ENCODE measurements at regions not wholly inside any gene's neighbourhood (a gene's known extent, or its start where the extent isn't known, plus 50 kb on each side); places are given as distances from the start of the nearest gene placed in this dataset.
"Not testable (repeated sequence)": the region's sequence is repeated elsewhere in the genome, so short reads cannot be mapped to it uniquely, and the experiment has no call there.

GRCh38 chr4:62709618-62710252, 1509.6 kb downstream of the ADGRL3 start:
- peak; percentile 65 for DNase-seq (ENCODE audit: low read depth)

GRCh38 chr4:62706423-62706822, 1506.3 kb downstream of the ADGRL3 start:
- no peak for DNase-seq (ENCODE audit: low read depth)

- DNase-seq (ENCODE audit: low read depth) = no peak
Measured at GRCh38 chr4:62683799-62684566, 1483.9 kb downstream of the ADGRL3 start.

- DNase-seq (ENCODE audit: low read depth) = no peak
Measured at GRCh38 chr4:62676962-62677361, 1476.8 kb downstream of the ADGRL3 start.

DNA sequence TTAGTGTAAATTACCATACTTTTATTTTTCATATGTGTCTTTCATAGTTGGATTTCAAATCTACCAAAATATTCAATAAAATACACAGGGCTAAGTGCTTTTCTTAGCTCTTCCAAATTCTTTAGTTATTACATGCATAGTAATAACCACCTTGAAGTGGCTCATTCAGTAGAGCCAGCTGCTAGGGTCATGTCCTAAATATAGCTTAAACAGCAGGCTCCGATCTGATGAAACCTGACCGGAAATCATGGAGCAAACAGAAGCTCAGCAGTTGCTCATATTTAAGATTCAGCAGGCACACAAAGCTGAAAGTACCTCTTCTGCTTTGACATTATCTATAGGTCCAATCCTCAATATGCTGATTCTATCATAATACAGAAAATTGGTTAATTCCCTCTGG, 1470.4 kb downstream of the ADGRL3 start:
- DNase-seq (ENCODE audit: low read depth) = peak; percentile 44

GRCh38 chr4:62661821-62662220, 1461.7 kb downstream of the ADGRL3 start:
- no peak for DNase-seq (ENCODE audit: low read depth)

- DNase-seq (ENCODE audit: low read depth) = no peak
Measured at GRCh38 chr4:62656006-62656405, 1455.9 kb downstream of the ADGRL3 start.

DNA sequence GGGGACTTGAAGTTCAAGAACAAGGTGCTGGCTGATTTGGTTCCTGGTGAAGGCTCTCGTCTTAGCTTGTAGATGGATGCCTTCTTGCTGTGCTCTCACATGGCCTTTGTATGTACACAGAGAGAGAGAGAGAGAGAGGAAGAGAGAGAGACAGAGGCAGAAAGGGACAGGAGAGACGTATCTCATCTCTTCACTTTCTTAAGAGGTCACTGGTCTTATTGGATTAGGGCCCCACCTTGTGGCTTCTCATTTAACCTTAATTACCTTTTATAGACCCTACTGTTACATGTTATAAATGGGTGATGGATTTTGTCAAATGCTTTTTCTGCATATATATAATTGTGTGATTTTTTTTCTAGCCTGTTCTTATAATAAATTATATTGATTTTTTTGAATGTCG, 1444.2 kb downstream of the ADGRL3 start:
- peak; percentile 65 for DNase-seq (ENCODE audit: low read depth)

DNA sequence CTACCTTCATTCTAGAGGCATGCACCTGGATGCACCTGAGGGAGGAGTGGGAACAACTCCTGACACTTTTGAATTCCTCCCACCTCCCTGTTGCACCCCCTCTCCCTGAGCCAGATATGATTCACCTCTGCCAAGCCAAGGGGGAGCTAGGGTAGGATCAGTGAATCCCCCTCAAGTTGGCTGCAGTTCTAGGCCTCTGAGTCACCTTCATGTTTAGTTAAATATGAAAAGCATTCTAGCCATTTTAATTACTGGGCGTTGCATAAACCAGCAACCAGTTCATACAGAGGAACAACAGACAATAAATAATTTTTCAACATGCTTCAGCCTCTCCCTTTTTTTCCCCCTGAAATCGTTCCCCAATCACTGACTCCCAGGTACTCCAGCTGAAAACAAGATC, 1440.2 kb downstream of the ADGRL3 start:
- DNase-seq (ENCODE audit: low read depth) = peak; percentile 35

- peak; percentile 4 for DNase-seq (ENCODE audit: low read depth)
Measured at GRCh38 chr4:62627671-62628070, 1427.5 kb downstream of the ADGRL3 start.

- DNase-seq (ENCODE audit: low read depth) = no peak
Measured at GRCh38 chr4:62627141-62627540, 1427.0 kb downstream of the ADGRL3 start.

DNA sequence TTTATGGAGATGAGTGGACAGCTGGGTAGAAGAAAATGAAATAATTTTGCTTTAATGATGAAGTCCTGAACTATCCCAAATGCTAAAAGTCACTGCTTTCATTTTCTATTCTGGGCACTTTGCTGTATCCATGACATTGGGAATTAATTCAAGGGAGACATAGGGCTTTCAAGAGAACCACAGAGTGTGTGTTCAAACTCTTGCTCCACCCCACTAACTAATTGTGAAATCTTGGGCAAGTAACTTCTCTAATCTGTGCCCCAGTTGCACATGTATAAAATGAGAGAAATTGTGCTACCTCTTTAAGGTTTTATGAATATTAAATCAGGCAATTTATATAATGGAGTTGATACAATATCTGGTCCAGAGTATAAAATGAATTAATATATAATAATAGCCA, 1422.0 kb downstream of the ADGRL3 start:
- DNase-seq (ENCODE audit: low read depth) = no peak

GRCh38 chr4:62619971-62620370, 1419.8 kb downstream of the ADGRL3 start:
- DNase-seq (ENCODE audit: low read depth) = no peak

DNA sequence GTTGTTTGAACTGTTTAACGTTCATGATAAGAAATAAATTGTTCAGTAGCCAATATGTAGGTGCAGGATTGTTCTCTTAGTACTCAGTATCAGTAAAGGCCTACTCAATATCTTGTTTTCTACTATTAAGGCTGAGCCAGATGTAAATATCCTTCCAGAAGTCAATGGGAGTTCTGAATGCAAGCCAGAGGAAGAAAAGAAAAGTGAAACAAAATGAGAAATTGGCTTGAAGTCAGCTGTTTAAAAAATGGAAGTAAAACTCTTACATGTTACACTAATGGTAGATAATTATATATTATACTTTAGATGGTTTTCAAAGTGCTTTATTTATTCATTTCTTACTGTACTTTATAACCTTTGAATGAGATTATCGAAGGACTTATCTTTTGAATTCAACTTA, 1417.9 kb downstream of the ADGRL3 start:
- DNase-seq (ENCODE audit: low read depth) = no peak

- DNase-seq (ENCODE audit: low read depth) = peak; percentile 37
Measured at GRCh38 chr4:62601737-62602136, 1401.6 kb downstream of the ADGRL3 start.

GRCh38 chr4:62595265-62595664, 1395.1 kb downstream of the ADGRL3 start:
- not testable (repeated sequence) for DNase-seq (ENCODE audit: low read depth)

DNA sequence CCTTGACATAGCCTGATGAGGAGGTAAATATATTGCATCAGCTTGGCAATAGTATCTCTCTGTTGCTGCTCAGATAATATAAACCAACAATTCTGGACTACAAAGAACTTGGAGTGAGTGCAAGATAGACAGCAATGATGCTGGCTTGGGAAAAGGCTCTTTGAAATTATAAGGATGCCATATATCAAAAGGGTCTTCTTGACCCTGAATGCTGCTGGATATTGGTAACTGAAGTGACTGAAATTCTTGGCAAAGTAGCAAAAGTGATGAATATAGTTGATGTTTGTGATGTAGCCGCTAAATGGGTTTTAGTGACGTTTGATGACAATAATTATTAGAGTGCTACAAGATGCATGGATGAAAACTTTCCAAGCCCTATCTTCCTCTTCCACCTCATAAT, 1391.6 kb downstream of the ADGRL3 start:
- DNase-seq (ENCODE audit: low read depth) = no peak

GRCh38 chr4:62588671-62589070, 1388.5 kb downstream of the ADGRL3 start:
- DNase-seq (ENCODE audit: low read depth) = no peak

DNA sequence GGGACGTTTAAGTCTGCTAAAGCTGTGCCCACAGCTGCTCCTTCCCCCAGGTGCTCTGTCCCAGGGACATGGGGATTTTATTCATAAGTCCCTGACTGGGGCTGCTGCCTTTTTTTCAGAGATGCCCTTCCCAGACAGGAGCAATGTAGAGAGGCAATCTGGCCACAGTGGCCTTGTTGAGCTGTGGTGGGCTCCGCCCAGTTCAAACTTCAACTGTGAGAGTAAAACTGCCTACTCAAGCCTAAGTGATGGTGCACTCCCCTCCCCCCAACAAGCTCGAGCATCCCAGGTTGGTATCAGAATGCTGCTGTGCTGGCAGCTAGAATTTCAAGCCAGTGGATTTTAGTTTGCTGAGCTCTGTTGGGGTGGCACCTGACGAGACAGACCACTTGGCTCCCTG, 1371.4 kb downstream of the ADGRL3 start:
- no peak for DNase-seq (ENCODE audit: low read depth)

DNA sequence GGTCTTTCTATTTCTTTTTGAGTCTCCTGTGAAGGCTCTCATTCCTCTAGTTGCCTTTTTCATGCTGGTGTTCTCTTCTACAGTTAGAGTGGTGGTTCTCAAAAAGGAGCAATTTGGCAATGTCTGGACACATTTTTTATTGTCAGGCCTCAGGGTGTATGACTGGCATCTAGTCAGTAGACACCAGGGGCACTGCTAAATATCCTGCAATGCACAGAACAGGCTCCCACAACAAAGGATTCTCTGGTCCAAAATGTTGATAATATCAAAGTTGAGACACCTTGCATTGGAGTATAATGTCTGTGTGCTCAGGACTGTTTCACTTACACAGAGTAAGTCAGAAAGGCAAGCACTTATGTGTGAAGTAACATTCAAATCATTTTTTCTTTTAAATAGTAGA, 1360.7 kb downstream of the ADGRL3 start:
- no peak for DNase-seq (ENCODE audit: low read depth)

DNA sequence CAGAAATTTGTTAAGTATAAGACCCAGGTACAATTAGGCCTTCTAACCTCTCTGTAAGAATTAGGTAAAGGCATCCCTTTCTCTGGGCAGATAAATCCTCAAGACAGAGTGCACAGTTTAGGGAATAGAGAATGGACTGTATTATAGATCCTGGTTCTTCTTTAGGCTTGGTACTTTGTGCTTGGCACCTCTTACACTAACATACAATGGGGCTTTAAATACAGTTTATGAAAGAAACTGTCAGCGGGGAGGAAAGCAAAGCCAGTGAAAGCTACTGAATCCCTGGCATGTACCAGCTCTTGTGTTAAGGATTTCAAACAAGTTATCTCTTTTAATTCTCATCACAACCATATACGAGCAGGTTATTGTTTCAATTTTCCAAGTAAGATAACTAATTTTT, 1350.0 kb downstream of the ADGRL3 start:
- no peak for DNase-seq (ENCODE audit: low read depth)

DNA sequence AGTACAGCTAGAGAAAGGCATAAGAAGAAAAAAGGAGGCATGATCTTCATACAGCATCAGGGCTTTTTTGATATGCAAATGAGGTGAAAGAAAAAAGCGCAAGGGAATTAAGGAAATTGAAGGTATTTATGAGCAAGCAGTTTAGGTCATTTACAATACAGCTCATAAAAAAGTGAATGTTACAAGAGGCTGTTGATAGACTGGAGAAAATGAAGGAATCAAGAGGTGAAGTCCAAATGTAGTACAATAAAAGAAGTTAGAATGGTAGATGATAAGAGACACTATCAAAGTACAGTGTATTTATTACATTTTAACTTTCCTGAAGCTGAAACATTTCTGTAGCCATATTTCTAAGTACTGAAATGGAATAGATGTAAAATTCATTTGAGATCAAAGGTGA, 1349.5 kb downstream of the ADGRL3 start:
- DNase-seq (ENCODE audit: low read depth) = no peak

DNA sequence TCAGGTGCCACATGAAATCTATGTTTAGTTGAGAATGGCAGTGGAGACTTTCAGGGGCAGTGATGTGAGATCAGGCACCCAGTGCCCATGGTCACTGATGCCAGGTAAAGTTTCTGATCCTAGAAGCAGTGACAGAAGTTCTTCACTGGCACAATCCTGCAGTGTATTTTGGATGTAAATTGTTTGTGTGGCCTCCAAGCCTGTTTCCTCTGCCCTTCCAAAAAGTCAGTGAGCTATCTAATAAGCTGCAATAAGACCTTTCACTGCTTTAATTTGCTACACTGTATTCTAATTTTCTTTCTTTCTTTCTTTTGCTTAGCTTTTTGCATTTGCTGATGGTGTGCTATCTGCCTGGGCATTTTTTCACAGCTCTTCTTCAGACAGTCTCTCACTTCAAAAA, 1348.6 kb downstream of the ADGRL3 start:
- no peak for DNase-seq (ENCODE audit: low read depth)
